ENCODE measurements at regions not wholly inside any gene's neighbourhood (a gene's known extent, or its start where the extent isn't known, plus 50 kb on each side); places are given as distances from the start of the nearest gene placed in this dataset.

GRCh38 chr9:87234854-87235253 is 262.8 kb upstream of the DAPK1 start:
- no peak overlapping the region for H3K4me2 ChIP-seq
- no peaks in the 10 kb centered on the region for H3K9me2 ChIP-seq (ENCODE audit: insufficient read depth)
- no TSS peak for BruUV-seq (replicated peaks)
- intact Hi-C loops (cut with micrococcal nuclease; ENCODE audit: unreplicated experiment), result no loop called here
- TF ChIP-seq CTCF (conservative IDR thresholded peaks at IDR 0.05) (no peak), EZH2 (IDR thresholded peaks at IDR 0.05; ENCODE audit: low read depth) (no peak)
- no peaks in the 10 kb centered on the region for H3K36me3 ChIP-seq (ENCODE audit: low read depth)
- no peaks in the 10 kb centered on the region for H3K79me2 ChIP-seq (ENCODE audit: low read depth)
- no peak overlapping the region for H3K4me3 ChIP-seq
- no peaks in the 10 kb centered on the region for H3F3A ChIP-seq (ENCODE audit: insufficient read depth, low read depth)
- H3K27me3 ChIP-seq (ENCODE audit: insufficient read depth, low read depth), result no peaks in the 10 kb centered on the region
- H3K4me1 ChIP-seq (replicated peaks; ENCODE audit: insufficient read depth), result no peaks in the 10 kb centered on the region
- ChIA-PET CTCF (no interaction called here), POLR2A (ENCODE audit: unreplicated experiment) (no interaction called here)
- no peaks in the 10 kb centered on the region for H4K20me1 ChIP-seq (ENCODE audit: insufficient read depth)
- no peak overlapping the region for H3K27ac ChIP-seq
- no peak for DNase-seq
- H2AFZ ChIP-seq, result no peak overlapping the region
- H3K9me3 ChIP-seq (ENCODE audit: insufficient read depth, low read depth), result 0 out of 2 replicates have a peak, but pooled peaks cover 6% of the 10 kb centered on the region

- 0 out of 2 replicates have a peak, but pooled peaks cover 6% of the 10 kb centered on the region for H3K9me3 ChIP-seq (ENCODE audit: insufficient read depth, low read depth)
- no peaks in the 10 kb centered on the region for H3F3A ChIP-seq (ENCODE audit: insufficient read depth, low read depth)
- no peaks in the 10 kb centered on the region for H3K36me3 ChIP-seq (ENCODE audit: low read depth)
- H3K4me3 ChIP-seq, result no peak overlapping the region
- DNase-seq, result no peak
- no peak overlapping the region for H2AFZ ChIP-seq
- no peak overlapping the region for H3K4me2 ChIP-seq
- no peak for TF ChIP-seq EZH2 (IDR thresholded peaks at IDR 0.05; ENCODE audit: low read depth)
- TF ChIP-seq CTCF (conservative IDR thresholded peaks at IDR 0.05), result no peak
- ChIA-PET CTCF (interaction anchor here (0.7 kb wide), 1 partner anchor 420 kb away, joined by 11 read pairs; no protein-coding TSS in a partner anchor), POLR2A (ENCODE audit: unreplicated experiment) (no interaction called here)
- H4K20me1 ChIP-seq (ENCODE audit: insufficient read depth), result no peaks in the 10 kb centered on the region
- H3K79me2 ChIP-seq (ENCODE audit: low read depth), result no peaks in the 10 kb centered on the region
- no TSS peak for BruUV-seq (replicated peaks)
- H3K27me3 ChIP-seq (ENCODE audit: insufficient read depth, low read depth), result no peaks in the 10 kb centered on the region
- no peaks in the 10 kb centered on the region for H3K9me2 ChIP-seq (ENCODE audit: insufficient read depth)
- no peak overlapping the region for H3K27ac ChIP-seq
- intact Hi-C loops (cut with micrococcal nuclease; ENCODE audit: unreplicated experiment), result no loop called here
- H3K4me1 ChIP-seq (replicated peaks; ENCODE audit: insufficient read depth), result no peaks in the 10 kb centered on the region
Measured at GRCh38 chr9:87236546-87236945, 261.1 kb upstream of the DAPK1 start.

GRCh38 chr9:87237336-87237735 is 260.3 kb upstream of the DAPK1 start:
- POLR2A ChIA-PET (ENCODE audit: unreplicated experiment), result no interaction called here
- H2AFZ ChIP-seq, result no peak overlapping the region
- H3K79me2 ChIP-seq (ENCODE audit: low read depth), result no peaks in the 10 kb centered on the region
- 0 out of 2 replicates have a peak, but pooled peaks cover 2% of the 10 kb centered on the region for H3K9me3 ChIP-seq (ENCODE audit: insufficient read depth, low read depth)
- no peaks in the 10 kb centered on the region for H3F3A ChIP-seq (ENCODE audit: insufficient read depth, low read depth)
- H3K36me3 ChIP-seq (ENCODE audit: low read depth), result no peaks in the 10 kb centered on the region
- no peak overlapping the region for H3K4me2 ChIP-seq
- no peak overlapping the region for H3K27ac ChIP-seq
- CTCF ChIA-PET, result no interaction called here
- intact Hi-C loops (cut with micrococcal nuclease; ENCODE audit: unreplicated experiment), result no loop called here
- no peaks in the 10 kb centered on the region for H3K27me3 ChIP-seq (ENCODE audit: insufficient read depth, low read depth)
- no TSS peak for BruUV-seq (replicated peaks)
- DNase-seq, result no peak
- TF ChIP-seq CTCF (conservative IDR thresholded peaks at IDR 0.05), result no peak
- TF ChIP-seq EZH2 (IDR thresholded peaks at IDR 0.05; ENCODE audit: low read depth), result no peak
- no peaks in the 10 kb centered on the region for H3K9me2 ChIP-seq (ENCODE audit: insufficient read depth)
- no peaks in the 10 kb centered on the region for H4K20me1 ChIP-seq (ENCODE audit: insufficient read depth)
- no peak overlapping the region for H3K4me3 ChIP-seq
- H3K4me1 ChIP-seq (replicated peaks; ENCODE audit: insufficient read depth), result no peaks in the 10 kb centered on the region
